GM21737 (cell line): ENCODE measurements at regions not wholly inside any gene's neighbourhood (a gene's known extent, or its start where the extent isn't known, plus 50 kb on each side); places are given as distances from the start of the nearest gene placed in this dataset.

Experiments
- ATAC-seq: cut with Tn5 transposase; IDR thresholded peaks from one replicate; pipeline ENCODE4 v1.9.1; 2021; ENCODE audit warnings: mild to moderate bottlenecking, moderate library complexity; ENCODE audit not compliant: unreplicated experiment

DNA sequence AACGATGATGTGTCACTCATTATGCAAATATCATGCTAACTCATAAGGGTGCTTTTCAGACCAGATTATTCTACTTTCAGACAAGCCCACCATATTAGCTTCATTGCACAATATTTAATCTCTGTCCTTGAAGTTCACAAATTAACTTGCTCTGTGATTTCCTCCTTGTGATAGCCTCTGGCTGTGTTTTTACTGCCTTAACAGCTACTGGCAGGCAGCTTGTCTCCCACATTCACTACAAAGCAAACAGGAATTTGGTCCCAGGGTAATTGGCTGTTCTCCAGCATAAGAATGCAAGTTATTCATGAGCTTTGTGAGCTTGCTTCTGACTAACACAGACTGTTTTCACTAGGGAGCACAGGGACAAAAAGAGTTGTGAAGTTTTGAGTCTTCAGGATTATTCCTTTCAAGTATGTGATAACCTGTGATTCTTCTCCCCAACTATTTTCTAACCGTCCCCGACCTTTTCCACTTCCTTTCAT, 87.9 kb upstream of the HMCN1 start:
- no peak for ATAC-seq

DNA sequence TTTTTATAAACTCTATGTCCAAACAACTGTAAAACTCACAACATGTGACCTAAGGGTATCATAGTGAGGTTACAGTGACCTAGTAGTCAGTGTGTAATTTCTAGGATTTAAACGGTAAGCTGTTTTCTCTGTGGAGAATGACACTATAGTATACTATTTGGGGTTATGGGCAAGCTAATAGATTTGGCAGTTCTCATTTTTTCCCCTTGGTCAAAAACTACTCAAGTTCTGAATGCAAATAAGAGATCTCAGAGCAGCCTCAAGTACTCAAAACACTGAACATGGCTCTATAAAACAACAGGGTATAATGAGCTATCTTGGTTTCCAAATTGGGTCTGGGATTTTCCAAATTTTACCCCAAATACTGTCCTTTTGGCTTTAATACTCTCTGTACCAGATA, 88.5 kb upstream of the HMCN1 start:
- no peak for ATAC-seq

DNA sequence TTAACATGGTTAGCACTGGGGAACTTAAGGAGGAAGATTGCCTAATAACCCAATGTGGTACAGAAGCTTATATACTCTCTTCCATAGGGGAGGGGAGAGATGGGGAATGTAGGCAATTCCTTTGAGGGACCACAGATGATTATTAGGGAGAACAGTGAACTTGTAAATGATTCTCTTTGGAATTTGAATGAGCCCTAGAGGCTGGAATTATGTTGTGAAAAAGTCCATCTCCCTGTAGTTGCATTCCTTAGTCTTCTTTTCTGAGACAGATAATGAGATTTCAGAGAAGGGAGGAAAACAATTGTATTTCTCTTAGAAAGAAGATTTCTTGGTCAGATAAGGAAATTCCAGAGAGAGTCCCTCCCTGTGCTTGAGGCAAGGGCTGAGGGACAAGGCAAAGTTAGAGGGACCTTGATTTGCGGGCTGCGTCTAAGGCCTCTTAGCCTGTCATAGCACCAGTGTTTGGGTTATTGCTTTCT, 89.0 kb upstream of the HMCN1 start:
- ATAC-seq = no peak

DNA sequence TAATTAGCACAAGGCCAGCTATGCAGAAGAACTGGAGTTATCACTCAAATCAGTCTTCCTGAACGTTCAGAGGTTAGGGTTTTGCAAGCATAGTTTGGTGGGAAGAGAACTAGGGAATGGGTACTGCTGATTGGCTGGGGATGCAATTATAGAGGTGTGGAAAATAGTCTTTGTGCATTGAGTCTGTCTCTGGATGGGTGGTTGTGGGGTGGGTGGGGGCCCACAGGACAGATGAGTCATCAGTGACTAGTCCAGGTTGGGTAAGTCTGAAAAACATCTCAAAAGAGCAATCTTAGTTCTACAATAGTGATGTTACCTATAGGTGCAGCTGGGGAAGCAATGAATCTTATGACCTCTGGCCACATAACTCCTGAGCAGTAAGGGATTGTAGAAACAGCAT, 89.7 kb upstream of the HMCN1 start:
- no peak for ATAC-seq

DNA sequence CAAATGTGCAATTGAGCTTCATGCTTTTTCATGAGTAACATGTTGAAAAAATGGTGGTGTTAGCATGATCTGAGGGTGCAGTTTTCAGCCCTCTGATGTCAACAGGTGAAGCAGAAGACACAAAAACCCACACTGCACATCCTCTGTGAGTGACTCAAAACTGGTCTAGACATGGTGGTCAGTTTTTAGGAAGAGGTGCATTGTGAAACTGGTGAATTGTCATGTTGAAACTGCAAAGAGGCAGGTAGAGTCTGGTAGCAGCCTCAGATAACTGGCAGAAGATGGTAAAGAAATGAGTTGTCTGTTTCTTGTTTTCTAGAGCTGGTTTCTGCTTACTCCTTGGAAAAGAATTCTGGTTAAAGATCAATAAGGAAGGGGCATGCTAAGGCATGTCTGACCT, 97.3 kb upstream of the HMCN1 start:
- peak; percentile 100 for ATAC-seq

DNA sequence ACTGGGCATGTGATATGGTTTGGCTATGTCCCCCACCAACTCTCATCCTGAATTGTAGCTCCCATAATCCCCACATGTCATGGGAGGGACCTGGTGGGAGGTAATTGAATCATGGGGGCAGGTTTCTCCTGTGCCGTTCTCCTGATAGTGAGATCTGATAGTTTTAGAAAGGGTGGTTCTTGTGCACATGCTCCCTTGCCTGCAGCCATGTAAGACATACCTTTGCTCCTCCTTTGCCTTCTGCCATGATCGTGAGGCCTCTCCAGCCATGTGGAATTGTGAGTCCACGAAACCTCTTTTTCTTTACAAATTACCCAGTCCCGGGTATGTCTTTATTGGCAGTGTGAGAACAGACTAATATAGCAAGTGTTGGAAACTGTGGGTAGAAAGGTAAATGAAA, 99.5 kb upstream of the HMCN1 start:
- ATAC-seq = no peak

DNA sequence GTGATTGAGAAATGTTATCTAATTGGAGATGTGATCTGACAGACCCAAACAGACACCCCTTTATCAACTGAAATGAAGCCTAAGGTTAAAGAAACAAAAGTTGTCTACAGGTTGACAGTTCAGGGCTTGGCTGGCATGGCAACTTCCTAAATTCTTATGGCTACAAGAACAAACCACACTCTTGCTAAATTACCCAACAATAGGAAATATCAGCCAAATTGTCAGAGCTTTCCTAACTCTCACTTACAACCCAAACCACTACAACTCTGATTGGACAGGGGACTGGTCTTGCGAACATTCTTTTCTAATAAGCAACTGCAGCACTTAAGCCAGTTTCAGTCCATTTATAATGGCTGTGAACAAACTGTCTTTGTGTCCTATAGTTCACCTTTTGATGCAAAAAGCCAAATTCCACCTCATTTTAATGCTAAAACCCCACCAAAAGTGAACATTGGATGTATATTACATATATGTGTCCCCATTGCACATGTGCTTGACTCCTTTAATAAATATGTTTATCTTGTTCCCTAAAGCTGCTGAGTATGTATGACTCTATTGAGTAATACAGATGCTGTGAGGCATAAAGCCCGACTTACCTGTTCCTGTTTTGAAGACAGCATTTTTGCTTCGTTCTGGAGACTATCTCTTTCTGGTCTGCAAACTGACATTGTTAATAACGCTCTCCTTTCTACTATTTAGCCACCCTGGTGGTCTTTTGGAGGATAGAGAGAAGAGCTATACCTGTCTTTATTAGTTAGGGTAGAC, 101.3 kb upstream of the HMCN1 start:
- no peak for ATAC-seq

DNA sequence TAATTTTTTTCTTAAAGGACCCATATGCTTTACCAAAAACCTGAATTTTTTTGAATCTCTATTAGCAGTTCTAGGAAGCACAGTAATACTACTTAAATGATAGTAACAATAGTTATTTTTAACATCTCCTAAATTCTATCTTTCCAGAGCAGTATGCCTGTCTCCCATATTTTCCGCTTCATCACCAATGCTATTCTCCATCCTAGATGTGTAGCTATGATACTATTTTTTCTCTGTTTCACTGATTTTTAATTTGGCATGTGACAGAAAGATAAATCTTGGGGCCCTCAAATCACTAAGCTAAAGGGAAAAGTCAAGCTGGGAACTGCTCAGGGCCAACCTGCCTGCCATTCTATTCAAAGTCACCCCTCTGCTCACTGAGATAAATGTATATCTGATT, 102.3 kb upstream of the HMCN1 start:
- no peak for ATAC-seq

DNA sequence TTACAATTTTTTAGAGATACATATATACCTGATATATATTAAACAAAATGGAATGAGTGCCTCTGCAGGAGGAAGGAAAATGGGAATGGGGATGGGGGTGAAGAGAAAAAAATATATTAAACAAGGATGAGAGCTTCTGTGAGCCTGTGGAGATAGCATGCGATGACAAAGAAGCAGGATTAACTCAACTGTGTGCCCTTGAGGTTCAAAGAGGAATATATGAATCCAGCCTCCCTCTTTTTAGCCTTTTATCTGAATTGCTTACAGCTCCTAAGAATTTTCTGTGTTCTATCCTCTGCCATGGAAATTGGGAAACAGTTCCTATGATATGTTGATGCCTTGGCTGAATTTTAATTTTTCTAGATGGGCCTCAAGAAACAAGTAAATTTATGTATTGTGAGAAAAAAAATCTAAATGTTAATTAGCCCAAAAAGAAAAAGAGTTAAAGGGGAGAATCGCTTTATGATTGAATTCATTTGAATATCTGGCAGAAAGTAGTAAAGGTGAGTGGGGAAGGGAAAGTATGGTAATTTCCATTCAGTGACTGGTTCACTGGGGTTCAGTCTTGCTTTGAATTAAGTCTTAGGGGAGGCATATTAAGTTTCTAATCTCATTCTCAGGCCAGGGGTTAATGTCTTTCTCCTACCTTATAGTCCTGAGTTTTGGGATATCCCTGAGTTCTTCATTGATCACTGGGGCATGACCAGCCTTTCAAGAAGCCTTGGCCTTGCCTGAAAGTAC, 106.3 kb upstream of the HMCN1 start:
- no peak for ATAC-seq

DNA sequence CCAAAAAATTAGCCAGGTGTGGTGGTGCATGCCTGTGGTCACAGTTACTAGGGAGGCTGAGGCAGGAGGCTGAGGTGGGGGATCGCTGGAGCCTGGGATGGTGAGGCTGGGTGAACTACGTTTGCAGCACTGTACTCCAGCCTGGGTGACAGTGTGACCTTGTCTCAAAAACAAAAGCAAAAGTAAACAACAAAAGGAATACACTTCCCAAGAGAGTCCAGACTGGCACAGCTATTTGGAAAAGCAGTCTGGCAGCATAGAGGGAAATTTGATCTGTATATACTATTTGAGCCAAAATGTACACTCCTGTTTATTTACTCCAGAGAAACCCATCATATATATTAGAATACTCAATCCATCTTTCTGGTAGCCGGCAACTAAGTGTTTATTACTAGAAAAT, 107.0 kb upstream of the HMCN1 start:
- ATAC-seq = no peak

DNA sequence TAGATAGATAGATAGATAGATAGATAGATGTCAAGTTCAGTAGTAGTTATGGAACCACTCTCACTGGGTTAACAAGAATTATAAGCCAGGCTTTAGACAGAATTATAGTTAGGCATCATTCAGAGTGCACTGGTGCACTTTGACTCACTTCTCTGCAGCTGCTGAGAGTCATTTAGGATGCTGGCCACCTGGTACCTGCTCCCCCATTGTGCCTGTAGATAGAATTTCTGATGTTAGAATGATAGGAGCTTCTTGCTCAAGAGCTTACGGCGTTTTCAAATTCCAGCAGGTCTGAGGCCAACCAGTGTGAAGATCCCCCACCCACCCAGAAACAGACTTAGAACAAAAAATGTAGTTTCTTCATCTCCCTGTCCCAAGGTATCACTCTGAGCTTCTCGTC, 107.8 kb upstream of the HMCN1 start:
- no peak for ATAC-seq

DNA sequence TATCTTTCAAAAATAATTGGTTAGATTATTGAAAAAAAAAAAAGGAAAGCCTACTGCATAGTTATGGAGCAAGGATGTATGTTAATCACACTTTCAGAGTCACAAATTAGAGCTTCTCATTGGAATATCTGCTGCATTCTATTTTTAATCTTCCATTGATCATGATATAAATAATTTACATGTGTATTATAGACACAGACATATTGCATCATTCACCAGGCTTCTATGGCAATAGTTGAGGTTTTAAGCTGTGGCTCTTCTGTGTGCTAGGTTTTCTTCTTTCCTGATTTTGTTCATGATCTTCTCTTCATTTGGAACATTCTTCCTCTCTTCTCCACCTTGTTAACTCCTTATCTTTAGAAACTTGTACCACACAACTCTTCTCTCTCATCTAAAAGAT, 123.2 kb upstream of the HMCN1 start:
- no peak for ATAC-seq

DNA sequence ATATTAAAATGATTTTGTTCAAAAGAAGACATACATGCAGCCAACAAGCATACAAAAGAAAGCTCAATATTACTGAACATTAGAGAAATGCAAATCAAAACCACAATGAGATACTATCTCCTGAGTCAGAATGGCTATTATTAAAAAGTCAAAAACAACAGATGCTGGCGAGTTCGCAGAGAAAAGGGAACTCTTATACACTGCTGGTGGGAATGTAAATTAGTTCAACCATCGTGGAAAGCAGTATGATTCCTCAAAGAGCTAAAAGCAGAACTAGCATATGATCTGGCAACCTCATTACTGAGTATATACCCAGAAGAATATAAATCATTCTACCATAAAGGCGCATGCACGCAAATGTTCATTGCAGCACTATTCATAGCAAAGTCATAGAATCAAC, 126.0 kb upstream of the HMCN1 start:
- peak; percentile 62 for ATAC-seq

DNA sequence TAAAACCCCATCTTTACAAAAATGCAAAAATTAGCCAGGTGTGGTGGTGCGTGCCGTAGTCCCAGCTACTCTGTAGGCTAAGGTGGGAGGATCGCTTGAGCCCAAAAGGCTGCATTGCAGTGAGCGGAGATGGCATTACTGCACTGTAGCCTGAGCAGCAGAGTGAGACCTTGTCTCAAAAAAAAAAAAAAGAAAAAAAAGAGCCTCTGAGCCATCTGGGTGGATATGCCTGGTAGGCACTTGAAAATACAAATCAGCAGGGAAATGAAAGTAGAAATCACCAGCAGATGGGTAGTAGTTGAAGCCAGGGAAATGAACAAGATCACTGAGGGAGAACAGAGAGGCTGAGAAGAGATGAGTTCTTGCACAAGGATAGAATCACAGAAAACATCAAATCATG, 131.0 kb upstream of the HMCN1 start:
- peak; percentile 59 for ATAC-seq

DNA sequence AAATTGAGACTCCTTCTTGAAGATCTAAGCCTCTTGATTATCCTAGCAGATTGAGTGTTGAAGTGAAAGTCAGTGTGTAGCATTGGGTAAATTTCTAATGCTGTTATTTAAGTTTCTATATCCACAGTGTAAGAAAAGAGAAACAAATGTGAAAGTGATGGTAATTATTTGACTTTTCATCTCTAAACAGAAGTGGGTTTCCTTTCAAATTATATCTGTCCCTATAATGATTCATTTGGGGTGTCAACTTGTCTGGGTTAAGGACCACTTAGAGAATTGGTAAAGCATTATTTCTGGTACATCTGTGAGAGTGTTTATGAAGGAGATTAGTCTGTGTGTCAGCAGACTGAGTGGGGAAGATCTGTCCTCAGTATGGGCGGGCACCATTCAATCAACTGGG, 133.0 kb upstream of the HMCN1 start:
- peak; percentile 39 for ATAC-seq

DNA sequence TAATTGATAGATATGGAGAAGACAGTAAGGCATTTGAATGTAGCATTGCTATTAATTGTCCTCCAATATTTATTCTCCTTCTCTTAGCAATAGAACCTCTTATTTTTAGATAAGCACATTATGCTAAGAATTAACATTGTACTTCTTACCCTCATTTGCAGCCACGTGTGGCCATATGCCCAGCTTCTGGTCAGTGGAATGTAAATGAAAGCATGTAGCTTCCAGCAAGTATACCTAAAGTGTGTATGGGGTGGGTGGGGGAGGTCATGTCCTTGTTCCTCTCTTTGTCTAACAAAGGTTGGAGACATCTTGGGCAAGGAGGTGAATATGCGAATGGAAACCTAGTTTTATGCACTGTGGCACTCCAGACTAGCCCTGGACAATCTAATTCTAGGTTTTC, 133.6 kb upstream of the HMCN1 start:
- ATAC-seq = no peak

DNA sequence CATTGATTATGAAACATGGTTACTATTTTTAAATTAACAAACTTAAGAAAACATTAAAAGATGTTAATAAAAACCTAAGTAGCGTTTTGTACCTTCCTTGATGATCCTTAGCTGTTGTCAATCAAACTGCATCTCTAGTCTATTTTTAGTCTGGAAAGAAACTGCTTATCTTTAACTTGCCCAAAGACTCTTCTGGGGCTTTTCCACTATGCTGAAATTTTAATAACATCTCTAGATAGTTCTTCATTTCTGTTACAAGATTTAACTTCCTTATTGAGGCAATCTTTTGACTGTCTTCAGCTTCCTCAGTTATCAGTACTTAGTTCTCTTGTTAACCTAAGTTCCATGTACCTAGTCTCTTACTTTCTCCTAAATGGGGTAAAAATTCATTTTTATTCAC, 135.9 kb upstream of the HMCN1 start:
- no peak for ATAC-seq

DNA sequence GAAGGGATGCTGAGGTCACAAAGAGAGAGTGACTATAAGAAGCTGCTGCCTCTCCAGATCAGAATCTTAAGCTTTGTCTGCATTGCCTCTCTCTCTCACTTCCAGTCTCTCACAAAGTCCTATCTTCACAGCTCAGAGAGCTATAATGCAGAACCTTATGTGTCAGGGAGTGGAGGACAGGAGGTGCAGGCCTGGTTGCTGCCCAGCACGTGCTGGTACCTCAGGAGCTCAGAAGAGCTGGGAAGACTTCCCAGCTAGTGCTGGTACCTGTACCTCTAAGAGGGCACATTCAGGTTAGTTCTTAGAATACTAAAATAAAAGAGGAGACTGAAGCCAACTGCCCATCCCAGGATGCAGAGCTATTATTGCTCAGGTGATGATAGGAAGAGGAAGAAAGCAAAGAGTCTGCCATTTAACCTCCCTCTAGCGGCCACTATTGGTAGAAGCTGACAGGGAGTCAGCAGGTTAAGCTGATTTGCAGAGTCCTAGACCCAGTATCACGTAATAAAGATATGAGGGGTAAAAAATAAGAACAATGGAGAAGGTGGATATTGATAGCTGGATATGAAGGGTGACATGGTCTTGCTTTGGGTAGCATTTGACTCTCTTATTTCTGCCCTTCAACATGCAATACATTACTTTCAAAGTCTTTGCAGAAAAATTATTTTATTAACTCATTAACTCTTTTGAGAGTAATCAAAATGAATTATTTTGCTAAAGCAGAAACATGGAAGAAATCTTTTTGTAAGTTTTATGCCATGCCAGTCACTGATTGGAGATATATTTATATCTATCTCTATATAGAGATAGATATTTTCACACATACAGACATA, 138.1 kb upstream of the HMCN1 start:
- ATAC-seq = peak; percentile 73

DNA sequence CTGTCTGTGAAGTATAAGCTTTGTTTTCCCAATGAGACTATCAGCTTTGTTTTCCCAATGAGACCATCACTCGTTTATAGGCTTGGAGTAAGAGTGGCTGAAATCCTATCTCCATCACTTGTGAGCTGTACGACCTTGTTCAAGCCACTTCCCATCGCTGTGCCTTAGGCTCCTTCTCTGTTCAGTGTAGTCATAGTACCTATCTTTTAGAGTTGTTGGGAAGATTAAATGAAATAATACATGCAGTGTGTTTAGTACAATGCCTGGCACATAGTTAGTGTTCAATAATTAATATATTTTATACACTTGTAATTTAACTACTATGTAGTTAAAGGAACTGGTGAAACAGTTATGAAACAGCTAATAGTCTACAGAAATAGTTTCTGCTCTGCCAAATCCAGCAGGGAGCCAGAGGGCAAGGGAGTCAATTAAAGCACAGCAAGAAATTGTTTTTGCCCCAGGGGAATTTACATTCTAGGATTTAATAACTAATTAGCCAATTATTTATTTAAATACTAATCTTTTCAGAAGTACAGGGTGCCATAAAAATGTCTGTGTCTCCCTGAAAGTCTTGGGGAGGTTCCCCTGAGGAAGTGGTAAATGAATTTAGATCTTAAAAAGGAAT, 139.3 kb upstream of the HMCN1 start:
- no peak for ATAC-seq

DNA sequence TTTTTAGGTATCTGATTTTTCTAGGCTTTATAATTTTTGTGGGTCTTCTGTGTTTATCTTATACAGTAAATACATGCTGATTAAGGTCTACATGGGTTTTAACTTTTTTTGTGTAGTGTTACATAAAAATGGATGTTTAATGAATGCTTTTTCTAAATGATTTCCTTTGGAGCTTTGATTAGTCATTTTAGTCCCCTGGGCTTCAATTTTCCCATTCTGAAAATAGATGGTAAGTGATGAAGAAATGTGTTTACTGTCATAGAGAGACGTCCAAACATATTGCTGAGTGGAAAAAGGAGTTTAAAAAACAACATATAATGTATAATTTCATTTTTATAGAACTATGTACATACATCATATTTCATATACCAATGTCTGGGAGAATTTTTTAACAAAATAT, 140.9 kb upstream of the HMCN1 start:
- ATAC-seq = no peak

DNA sequence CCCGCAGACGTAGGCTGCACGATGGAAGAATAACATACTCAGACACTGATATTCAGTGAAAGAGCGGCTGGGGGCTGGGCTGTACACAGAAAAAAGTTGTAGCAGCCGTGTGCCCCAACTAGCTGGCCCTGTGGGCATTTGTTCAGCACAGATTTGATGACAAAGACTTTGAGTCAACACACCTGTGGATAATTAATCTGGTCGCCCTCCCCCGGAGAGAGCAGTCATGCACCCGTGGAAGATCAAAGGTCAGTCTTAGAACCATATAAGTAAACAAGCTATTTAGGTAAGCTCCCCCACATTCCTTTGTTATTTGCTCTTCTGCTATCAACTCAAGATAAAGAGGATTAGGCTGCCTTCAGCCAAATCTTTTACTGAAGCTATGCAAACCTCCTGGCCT, 148.4 kb upstream of the HMCN1 start:
- ATAC-seq = no peak
